NCI-H2196 (cell line): ENCODE measurements at regions not wholly inside any gene's neighbourhood (a gene's known extent, or its start where the extent isn't known, plus 50 kb on each side); places are given as distances from the start of the nearest gene placed in this dataset.

Experiments used
- DNase-seq: peaks from one replicate; lab custom pipeline; 2025; ENCODE audit not compliant: unreplicated experiment; lab: John Stamatoyannopoulos, UW

DNA sequence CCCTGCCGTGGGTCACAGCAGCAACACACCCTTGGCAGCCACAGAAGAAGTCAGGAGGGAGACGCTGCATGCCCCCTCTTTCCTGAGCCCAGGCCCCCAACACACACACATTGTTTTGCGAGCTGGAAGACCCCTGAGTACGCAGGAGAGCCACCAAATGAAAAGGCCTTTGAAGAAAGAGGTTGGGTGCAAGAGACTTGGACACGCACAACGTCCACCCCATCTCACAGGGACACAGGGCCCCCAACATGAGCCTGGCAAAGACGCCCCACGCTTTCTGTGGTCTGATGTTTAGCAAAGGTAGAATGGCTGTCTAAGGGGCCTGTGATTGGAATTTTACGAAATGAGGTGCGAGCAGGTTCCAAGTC lies 185.0 kb downstream of the TTLL2 start:
- no peak for DNase-seq

DNA sequence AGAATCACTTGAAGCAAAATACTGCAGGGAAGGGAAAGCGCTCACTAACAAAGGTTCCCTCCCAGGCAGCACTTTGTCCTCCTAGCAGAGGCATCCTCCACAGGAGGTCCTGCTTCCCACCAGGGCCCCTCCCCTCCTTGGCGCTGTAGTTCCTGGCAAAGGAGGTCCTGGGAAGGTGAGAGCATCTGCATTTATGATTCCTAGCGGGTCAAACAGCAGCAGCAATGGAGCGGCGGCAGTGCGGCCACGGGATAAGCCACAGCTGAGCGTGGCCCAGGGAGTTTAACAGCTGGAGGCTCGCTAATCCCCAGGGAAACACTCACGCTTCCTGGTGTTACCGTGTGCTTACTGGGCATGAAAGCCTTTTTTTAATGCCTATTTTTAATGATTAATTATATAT lies 185.8 kb downstream of the TTLL2 start:
- DNase-seq: no peak

GRCh38 chr6:167512696-167513375 lies 187.9 kb downstream of the TTLL2 start:
- no peak for DNase-seq

DNA sequence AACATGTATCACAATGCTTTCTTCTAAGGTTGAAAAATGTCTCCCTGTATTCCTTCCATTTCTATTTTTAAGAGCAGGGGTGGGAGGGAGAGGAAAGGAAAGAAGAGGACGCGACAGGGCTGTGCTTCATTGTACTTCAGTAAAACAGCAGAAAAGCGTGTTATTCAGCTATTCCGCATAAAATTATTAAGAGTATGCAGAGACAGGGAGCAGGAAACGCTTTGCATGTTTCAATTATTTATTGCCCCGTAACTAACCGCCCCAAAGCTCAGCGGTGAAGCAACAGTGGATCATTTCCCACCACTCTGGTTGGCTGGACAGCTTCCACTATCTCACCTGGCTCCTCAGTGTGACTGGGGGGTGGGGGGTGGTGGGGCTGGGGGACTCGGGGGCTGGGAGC lies 188.9 kb downstream of the TTLL2 start:
- no peak for DNase-seq

GRCh38 chr6:167514524-167514923 lies 189.6 kb downstream of the TTLL2 start:
- no peak for DNase-seq

DNA sequence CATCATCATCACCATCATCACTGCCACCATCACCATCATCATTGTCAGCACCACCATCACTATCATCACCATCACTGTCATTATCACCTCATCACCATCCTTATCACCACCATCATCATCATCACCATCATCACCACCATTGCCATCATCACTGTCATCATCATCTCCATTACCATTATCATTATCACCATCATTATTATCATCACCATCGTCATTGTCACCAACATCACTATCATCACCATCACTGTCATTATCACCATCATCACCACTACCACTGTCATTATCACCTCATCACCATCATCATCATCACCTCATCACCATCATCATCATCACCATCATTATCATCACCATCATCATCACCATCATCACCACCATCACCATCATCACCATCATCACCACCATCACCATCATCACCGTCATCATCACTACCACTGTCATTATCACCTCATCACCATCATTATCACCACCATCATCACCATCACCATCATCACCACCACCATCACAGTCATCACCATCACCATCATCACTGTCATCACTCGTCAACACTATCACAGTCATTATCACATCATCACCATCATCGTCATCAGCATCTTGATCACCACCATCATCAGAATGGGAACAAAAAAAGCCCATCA lies 191.1 kb downstream of the TTLL2 start:
- DNase-seq: no peak

GRCh38 chr6:167517254-167517916 lies 192.5 kb downstream of the TTLL2 start:
- no peak for DNase-seq

GRCh38 chr6:167523426-167523825 lies 198.5 kb downstream of the TTLL2 start:
- DNase-seq: no peak

DNA sequence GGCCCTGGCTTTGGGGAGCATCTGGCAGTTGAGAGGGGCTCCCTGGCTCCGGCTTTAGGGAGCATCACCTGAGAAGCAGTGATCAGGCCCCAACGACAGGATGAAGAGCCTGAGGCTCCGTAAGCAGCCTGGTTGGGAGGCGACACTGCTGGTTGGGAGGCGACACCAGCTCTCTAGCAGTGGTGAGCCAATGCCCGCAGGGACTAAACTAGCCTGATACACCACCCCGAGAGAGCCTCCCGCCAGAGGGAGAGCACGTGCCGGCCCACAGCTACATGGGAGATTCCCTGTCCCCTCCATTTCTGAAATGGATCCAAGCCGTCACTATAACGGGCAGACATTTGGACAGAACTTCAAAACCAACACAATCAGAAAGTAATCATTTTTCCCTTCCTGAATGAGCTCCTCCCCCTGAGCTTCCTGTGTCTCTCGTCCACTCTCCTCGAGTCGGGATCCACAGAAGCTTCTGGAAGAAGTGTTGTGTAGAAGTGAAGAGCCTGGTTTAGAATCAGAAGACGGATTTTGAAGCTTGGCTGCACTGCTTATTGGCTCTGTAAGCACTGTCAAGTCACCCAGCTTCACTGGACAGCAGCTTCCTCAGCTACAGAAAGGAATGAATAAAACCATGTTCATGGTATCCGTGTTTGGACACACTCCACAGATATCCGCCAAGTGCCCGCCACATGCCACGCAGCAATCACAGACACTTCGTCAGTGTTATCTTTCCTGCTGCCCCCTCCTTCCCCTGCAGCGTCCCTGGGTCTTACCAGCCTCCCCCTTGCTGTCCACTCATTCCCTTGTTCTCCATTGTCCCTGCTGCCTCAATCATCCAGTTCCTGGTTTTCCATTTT lies 199.6 kb downstream of the TTLL2 start:
- DNase-seq: no peak

DNA sequence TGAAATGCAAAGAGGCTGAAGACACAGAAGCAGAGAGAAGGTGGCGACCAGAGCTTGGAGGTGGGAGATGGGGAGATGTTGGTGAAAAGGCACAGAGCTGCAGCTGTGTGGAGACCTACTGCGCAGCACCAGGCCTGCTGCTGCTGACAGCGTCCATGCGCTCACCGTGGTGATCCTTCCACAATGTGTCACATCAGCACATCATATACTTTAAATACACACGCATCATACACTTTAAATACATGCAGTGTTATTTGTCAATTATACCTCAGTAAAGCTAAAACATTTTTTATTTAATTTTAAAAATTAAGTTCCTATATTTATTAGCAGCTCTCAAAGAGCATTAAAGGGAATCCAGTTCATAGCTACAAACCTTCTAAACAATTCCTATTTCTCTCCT lies 200.9 kb downstream of the TTLL2 start:
- no peak for DNase-seq

- no peak for DNase-seq
Measured at GRCh38 chr6:167526465-167527368, 201.8 kb downstream of the TTLL2 start.

DNA sequence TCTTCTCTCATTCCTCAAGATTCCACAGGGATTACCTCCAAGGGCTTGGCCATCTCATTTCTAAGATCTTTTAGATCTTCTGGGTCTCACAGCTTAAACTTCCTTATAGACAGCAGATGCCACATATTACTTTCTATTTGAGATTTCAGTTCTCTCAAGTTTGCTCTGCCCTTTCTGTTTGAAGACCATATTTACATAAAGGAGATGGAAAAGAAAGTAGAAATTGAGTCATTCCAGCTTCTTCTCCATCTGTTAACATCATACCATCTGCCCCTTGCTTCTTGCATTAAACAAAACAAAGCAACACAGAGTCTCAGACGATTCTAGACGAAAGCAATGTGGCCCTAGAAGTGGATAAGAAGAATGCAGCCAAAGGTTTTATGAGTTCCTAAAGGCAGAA lies 203.4 kb downstream of the TTLL2 start:
- no peak for DNase-seq

- no peak for DNase-seq
Measured at GRCh38 chr6:167528976-167529375, 204.1 kb downstream of the TTLL2 start.

DNA sequence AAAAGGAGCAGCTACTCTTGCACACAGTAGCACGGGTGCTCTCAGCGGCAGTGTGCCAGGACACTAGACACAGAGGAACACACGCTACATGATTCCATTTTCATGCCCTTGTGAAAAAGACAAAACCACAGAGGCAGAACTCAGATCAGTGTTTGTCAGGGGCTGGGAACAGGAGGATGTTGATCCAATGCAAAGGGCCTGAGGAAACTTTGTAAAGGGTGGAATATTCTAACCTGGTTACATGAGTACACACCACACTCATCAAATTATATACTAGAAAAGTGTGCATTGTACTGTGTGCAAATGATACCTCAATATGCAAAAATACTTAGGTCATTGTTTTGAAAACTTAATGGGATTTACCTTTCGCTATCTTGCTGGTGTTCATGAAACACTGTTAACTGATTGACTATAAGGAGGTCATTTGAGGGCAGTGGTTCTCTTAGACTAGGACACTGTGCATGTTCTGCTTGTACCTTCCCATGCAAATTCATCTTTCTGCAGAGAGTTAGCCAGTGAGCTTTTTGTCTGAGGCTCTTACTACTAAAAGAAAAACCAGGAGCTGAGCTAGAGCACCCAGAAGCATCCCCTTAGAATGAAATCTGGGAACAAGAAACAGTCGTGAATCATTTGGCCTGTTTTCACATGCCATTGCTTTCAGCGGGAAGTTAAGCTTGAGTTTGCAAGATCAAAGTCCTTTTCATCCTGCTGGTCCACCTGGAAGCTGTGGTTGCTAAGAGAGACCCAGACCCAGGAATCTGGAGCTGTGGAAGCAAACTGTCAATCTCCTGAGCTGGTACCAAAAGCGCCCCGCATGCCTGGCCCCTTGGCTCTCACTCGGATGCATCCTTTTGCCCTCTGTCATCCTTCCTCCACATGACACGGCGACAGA lies 204.8 kb downstream of the TTLL2 start:
- DNase-seq: no peak

DNA sequence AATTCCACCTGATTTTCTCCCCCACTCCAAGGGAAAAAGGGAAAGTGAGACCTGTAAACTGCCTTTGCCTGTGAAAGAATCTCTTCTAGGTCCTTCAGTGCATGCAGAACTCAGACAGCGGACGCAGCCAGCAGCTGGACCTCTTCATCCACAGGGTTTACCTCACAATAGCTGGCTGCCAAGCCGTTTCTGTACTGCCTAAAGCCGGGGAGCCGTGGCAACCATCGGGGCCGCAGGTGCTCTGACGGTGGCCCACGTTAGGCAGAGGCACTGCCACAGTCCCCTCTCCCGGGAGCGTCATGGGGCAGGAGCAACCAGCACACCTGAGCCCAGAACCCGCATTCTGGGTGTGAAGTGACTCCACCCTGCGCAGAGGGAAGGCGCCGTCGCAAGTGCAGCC lies 206.1 kb downstream of the TTLL2 start:
- no peak for DNase-seq

GRCh38 chr6:167532410-167533288 lies 207.8 kb downstream of the TTLL2 start:
- no peak for DNase-seq

DNA sequence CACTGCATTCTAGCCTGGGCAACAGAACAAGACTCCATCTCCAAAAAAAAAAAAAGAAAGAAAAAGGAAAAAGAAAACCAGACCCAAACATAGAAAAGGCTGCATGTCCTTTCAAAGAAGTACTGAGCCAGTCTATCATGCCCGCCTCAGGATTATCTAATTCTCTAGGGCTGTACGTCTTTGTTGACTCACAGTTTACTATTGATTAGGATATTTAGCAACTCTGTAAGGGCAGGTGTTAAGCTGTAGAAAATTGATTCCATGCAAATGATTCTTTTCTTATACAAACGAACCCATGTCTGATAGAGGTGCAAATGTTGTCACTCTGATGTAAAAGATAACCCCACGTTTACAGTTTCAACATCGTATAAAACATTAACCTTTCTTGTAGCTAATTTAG lies 209.0 kb downstream of the TTLL2 start:
- DNase-seq: no peak

- DNase-seq: no peak
Measured at GRCh38 chr6:167537816-167538215, 212.9 kb downstream of the TTLL2 start.

DNA sequence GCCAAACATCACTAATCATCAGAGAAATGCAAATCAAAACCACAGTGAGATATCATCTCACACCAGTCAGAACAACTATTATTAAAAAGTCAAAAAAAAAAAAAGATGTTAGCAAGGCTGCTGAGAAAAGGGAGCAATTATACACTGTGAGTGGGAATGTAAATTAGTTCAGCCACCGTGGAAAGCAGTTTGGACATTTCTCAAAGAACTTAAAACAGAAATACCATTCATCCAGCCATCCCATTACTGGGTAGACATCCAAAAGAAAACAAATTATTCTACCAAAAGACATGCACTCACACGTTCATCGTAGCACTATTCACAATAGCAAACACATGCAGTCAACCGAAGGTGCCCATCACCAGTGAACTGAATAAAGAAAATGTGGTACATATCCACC lies 213.9 kb downstream of the TTLL2 start:
- no peak for DNase-seq
